ENCODE measurements at regions not wholly inside any gene's neighbourhood (a gene's known extent, or its start where the extent isn't known, plus 50 kb on each side); places are given as distances from the start of the nearest gene placed in this dataset.
A peak's percentile ranks its signal among the peaks of the same experiment; 100 is the strongest.

DNA sequence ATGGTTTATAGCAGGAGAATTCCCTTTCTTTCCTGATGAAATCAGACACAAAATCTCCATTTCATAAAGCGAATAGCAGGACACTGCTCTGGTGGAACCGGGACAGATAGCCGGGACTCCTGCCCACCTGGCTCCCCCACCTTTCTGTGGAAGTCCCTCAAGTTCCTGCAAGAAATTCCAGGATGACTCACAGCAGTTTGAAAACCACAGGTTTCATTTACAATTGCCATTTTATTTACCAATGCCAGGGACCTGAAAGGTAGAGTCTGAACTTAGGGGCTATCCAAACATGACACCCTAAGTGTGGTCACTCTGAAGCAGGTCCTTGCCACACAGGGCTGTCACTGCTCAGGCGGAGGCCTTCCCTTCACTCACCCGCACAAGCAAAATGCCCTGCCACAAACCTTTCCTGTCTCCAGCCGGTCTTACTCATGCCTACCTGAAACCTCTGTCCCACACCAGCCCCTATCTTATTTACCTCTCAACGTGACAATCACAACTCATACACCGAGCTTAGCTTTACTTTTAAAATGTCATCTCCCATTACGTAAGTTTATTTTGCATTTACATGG is 63.3 kb upstream of the TAF1L start:
- no peak for TF ChIP-seq ZFX (IDR thresholded peaks at IDR 0.05; ENCODE audit: borderline replicate concordance)
- TF ChIP-seq, protein P1, sequence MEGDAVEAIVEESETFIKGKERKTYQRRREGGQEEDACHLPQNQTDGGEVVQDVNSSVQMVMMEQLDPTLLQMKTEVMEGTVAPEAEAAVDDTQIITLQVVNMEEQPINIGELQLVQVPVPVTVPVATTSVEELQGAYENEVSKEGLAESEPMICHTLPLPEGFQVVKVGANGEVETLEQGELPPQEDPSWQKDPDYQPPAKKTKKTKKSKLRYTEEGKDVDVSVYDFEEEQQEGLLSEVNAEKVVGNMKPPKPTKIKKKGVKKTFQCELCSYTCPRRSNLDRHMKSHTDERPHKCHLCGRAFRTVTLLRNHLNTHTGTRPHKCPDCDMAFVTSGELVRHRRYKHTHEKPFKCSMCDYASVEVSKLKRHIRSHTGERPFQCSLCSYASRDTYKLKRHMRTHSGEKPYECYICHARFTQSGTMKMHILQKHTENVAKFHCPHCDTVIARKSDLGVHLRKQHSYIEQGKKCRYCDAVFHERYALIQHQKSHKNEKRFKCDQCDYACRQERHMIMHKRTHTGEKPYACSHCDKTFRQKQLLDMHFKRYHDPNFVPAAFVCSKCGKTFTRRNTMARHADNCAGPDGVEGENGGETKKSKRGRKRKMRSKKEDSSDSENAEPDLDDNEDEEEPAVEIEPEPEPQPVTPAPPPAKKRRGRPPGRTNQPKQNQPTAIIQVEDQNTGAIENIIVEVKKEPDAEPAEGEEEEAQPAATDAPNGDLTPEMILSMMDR (IDR thresholded peaks at IDR 0.05), result no peak
- H3K27ac ChIP-seq, result no peak overlapping the region

DNA sequence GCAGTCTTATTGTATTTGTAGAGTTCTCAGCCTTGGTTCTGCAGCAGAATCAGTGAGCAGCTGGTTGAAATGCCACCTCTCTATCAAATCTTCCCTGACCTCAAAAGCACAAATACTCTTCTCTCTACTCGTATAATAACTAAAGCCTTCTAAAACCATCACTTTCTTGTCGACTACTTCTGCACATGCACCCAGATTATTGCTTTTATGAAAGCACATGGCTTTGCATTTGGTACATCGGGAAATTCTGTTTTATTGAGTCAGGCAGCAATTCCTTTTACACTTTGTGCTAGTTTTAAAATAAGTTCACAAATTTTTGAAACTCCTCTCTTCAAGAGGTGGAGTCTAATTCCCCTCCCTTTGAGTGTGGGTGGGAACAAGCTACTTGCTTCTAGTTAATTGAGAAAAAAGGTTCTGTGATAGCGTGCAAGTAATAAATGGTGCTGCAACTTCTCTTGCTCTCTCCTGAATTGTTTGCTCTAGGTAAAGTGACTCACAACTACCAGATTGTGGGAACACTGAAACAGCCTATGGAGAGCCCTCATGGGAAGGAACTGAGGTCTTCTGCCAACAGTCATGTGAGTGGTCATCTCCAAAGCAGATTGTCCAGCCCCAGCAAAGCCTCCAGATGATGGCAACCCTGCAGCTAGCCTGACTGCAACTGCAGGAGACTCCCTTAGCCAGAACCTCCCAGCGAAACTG is 66.0 kb upstream of the TAF1L start:
- TF ChIP-seq, protein P1 (IDR thresholded peaks at IDR 0.05), result no peak
- no peak for TF ChIP-seq ZFX (IDR thresholded peaks at IDR 0.05; ENCODE audit: borderline replicate concordance)
- no peak overlapping the region for H3K27ac ChIP-seq

DNA sequence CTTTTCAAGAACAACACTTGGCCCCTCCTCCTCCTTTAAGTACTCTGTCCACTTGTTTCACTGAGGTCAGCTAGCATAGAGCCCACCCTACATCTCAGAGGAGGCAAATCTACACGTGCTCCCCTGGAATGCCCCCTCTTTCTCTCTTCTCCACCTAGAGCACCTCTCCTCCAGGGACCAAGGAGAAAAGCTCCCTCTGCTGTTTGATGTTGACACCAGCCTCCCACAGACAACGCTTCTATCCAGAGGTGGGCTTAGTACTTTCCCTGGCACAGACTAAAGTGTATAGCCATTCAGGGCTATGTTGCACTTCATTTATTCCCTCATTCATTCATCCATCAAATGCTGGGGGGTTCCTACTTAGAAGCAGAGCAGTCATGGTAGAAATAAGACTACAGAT is 68.2 kb upstream of the TAF1L start:
- no peak overlapping the region for H3K27ac ChIP-seq
- TF ChIP-seq, protein P1 (IDR thresholded peaks at IDR 0.05), result peak; percentile 19; the same call in 1 of the 2 replicates
- TF ChIP-seq ZFX (IDR thresholded peaks at IDR 0.05; ENCODE audit: borderline replicate concordance), result no peak

DNA sequence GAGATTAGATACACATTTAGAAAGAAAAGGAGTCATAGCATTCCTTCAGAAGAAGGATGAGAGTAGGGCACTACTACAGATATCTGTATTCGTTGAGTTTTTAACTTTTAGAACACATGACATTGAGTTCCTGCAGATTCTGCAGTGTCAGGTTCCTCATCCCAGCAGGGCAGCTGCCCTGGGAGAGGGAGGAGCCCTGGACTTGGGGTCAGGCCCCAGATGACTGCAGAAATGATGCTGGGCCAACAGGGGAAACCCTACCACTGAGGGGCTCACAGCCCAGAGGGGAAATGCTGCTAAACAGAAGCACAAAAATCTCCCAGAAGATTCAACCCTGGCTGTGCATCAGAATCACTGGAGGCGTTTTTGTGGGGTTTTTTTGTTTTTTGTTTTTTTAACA is 68.9 kb upstream of the TAF1L start:
- no peak for TF ChIP-seq ZFX (IDR thresholded peaks at IDR 0.05; ENCODE audit: borderline replicate concordance)
- TF ChIP-seq, protein P1 (IDR thresholded peaks at IDR 0.05), result no peak
- H3K27ac ChIP-seq, result no peak overlapping the region

DNA sequence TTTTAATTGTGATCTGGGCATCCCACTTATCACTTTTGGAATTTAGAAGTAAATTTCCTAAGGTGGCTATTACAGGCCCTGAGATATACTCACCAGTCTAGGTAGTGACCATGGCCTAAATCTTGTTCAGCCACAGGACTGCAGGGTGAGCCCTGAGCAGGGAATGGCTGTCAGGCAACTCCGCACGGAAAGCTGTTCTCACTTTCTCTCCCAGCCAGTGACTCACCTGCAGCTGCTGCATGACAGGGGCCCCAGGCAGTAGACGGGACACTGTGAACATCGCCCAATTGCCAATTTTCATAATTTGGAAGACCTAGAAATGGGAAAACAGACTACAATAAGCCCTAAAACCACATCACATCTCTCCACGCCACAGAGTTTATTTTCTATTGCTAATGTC is 69.6 kb upstream of the TAF1L start:
- no peak overlapping the region for H3K27ac ChIP-seq
- no peak for TF ChIP-seq ZFX (IDR thresholded peaks at IDR 0.05; ENCODE audit: borderline replicate concordance)

DNA sequence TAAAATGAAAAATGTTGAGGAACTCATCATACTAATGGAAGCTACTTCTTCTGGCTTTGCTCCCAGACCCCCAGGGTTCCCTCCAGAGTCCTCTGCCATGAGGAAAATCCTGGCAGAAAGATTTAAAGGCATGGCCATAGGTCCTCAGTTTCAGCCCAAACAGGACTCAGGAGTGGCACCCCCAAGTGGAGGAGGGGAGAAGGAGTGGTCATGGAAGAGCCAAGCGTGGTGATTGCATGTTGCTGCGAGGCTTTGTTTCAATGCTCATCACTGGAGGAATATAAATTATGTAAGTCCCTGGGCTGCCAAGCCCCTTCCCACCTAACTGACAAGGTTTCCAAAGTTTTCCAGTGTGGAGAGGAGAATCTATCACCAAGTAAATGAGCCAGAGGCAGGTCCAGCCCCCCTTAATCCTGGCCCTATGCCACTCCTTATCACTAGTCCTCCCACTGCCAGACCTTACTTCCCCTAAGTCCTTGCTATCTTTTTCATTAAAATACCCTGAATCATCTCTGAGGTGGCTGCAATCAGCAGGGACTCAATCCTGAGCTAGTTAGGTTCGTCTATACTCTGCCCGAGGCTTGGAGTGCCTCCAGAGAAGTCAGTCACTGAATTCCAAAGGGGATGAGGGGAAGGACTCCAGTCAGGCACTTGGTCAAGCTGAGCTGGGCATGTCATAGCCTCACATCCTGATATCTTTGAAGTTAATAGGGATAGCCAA is 70.7 kb upstream of the TAF1L start:
- no peak overlapping the region for H3K27ac ChIP-seq
- TF ChIP-seq, protein P1 (IDR thresholded peaks at IDR 0.05), result no peak
- no peak for TF ChIP-seq ZFX (IDR thresholded peaks at IDR 0.05; ENCODE audit: borderline replicate concordance)

DNA sequence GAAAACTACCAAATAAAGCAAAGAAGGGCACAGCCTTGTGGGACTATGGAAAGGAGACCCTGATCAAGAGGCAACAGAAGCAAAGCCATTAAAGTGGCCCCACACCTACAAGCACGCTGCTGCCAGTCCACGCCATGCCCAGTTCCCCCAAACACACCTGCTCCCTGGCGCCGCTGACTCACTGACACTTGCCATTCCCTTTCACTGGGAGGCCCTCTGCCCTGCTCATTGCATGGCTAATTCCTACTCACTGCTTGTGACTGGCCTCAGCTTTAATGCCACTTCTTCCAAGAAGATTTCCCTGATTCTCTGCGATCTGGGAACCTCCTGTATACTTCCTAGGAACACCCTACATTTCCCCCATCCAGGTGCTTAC is 71.2 kb upstream of the TAF1L start:
- no peak overlapping the region for H3K27ac ChIP-seq
- TF ChIP-seq, protein P1 (IDR thresholded peaks at IDR 0.05), result no peak
- no peak for TF ChIP-seq ZFX (IDR thresholded peaks at IDR 0.05; ENCODE audit: borderline replicate concordance)
